ENCODE measurements at regions not wholly inside any gene's neighbourhood (a gene's known extent, or its start where the extent isn't known, plus 50 kb on each side); places are given as distances from the start of the nearest gene placed in this dataset.
A peak's percentile ranks its signal among the peaks of the same experiment; 100 is the strongest.

- DNase-seq: no peak
Measured at GRCh38 chr4:82033862-82034261, 339.9 kb downstream of the HNRNPD start.

GRCh38 chr4:82031376-82031927, 342.3 kb downstream of the HNRNPD start:
- no peak for DNase-seq

- DNase-seq: peak; percentile 24 to 25
Measured at GRCh38 chr4:82017680-82018079, 356.1 kb downstream of the HNRNPD start.

GRCh38 chr4:82005158-82005557, 368.6 kb downstream of the HNRNPD start:
- DNase-seq: peak; percentile 6 to 11

GRCh38 chr4:81997313-81997712, 376.5 kb downstream of the HNRNPD start:
- DNase-seq: no peak

- DNase-seq: no peak
Measured at GRCh38 chr4:81990898-81991297, 382.9 kb downstream of the HNRNPD start.

GRCh38 chr4:81990211-81990610, 383.6 kb downstream of the HNRNPD start:
- DNase-seq: no peak

GRCh38 chr4:81989202-81989601, 384.6 kb downstream of the HNRNPD start:
- no peak for DNase-seq

- no peak for DNase-seq
Measured at GRCh38 chr4:81988178-81988577, 385.6 kb downstream of the HNRNPD start.

GRCh38 chr4:81984746-81985145, 389.0 kb downstream of the HNRNPD start:
- no peak for DNase-seq

- no peak for DNase-seq
Measured at GRCh38 chr4:81982846-81983540, 390.8 kb downstream of the HNRNPD start.

- no peak for DNase-seq
Measured at GRCh38 chr4:81981218-81981617, 392.6 kb downstream of the HNRNPD start.

- no peak for DNase-seq
Measured at GRCh38 chr4:81974523-81974922, 399.3 kb downstream of the HNRNPD start.

- no peak for DNase-seq
Measured at GRCh38 chr4:81971637-81972381, 402.0 kb downstream of the HNRNPD start.

- DNase-seq: no peak
Measured at GRCh38 chr4:81971061-81971460, 402.7 kb downstream of the HNRNPD start.

GRCh38 chr4:81970454-81970853, 403.3 kb downstream of the HNRNPD start:
- DNase-seq: no peak

GRCh38 chr4:81966676-81967075, 407.1 kb downstream of the HNRNPD start:
- no peak for DNase-seq

GRCh38 chr4:81965911-81966310, 407.9 kb downstream of the HNRNPD start:
- DNase-seq: no peak

GRCh38 chr4:81965454-81965853, 408.3 kb downstream of the HNRNPD start:
- DNase-seq: no peak

- DNase-seq: no peak
Measured at GRCh38 chr4:81963763-81964020, 410.1 kb downstream of the HNRNPD start.

- DNase-seq: no peak
Measured at GRCh38 chr4:81963015-81963762, 410.6 kb downstream of the HNRNPD start.

- no peak for DNase-seq
Measured at GRCh38 chr4:81960961-81961360, 412.8 kb downstream of the HNRNPD start.

GRCh38 chr4:81954271-81954670, 419.5 kb downstream of the HNRNPD start:
- no peak for DNase-seq

All from right lung (tissue), 2 donors.